Spleen (tissue), 11 donors: ENCODE measurements at regions not wholly inside any gene's neighbourhood (a gene's known extent, or its start where the extent isn't known, plus 50 kb on each side); places are given as distances from the start of the nearest gene placed in this dataset.

Source experiments
- DNase-seq: peaks from one replicate; pipeline ENCODE4 v3.0.0-alpha.2; 2020
- H3K27ac ChIP-seq, 8 donors: fragments of 200-600 bp; sonication (generic) in 7 of 8; 1 replicate in 4 of 8; 2 replicates in 4 of 8; pipeline versions ENCODE4 v1.5.0 to v1.8.0; 2016 to 2021; ENCODE audit warnings: inconsistent platforms in 4 of 8, mild to moderate bottlenecking in 4 of 8, moderate library complexity in 1 of 8
- H3K27me3 ChIP-seq, 7 donors: fragments of 200-600 bp; sonication (generic) in 6 of 7; replicated peaks in 1 of 7; 1 replicate in 4 of 7; 2 replicates in 3 of 7; pipeline versions ENCODE4 v1.5.0 to v1.8.0; 2016 to 2021; ENCODE audit warnings: inconsistent platforms in 3 of 7, mild to moderate bottlenecking in 1 of 7
- H3K36me3 ChIP-seq, 6 donors: fragments of 200-600 bp; sonication (generic) in 5 of 6; 1 replicate in 4 of 6; 2 replicates in 2 of 6; pipeline versions ENCODE4 v1.5.0 to v1.8.0; 2016 to 2021; ENCODE audit warnings: inconsistent platforms in 2 of 6
- H3K4me1 ChIP-seq, 6 donors: fragments of 200-600 bp; sonication (generic) in 5 of 6; 1 replicate in 3 of 6; 2 replicates in 3 of 6; pipeline versions ENCODE4 v1.5.0 to v1.8.0; 2016 to 2021; ENCODE audit warnings: inconsistent platforms in 3 of 6
- H3K4me3 ChIP-seq, 8 donors: fragments of 200-600 bp; sonication (generic) in 7 of 8; 1 replicate in 4 of 8; 2 replicates in 4 of 8; pipeline versions ENCODE4 v1.5.0 to v1.8.0; 2016 to 2021; ENCODE audit warnings: inconsistent platforms in 4 of 8, mild to moderate bottlenecking in 4 of 8, moderate library complexity in 2 of 8
- H3K9me3 ChIP-seq, 8 donors: fragments of 200-600 bp; sonication (generic) in 7 of 8; 1 replicate in 4 of 8; 2 replicates in 4 of 8; pipeline versions ENCODE4 v1.5.0 to v1.8.0; 2016 to 2021; ENCODE audit warnings: inconsistent platforms in 4 of 8
- POLR2A ChIP-seq, 3 donors: fragments of 450-650 bp; IDR thresholded peaks; one replicate each; pipeline ENCODE4 v1.5.1; 2017; ENCODE audit warnings: antibody characterized with exemption in 3 of 3, mild to moderate bottlenecking in 1 of 3
- POLR2AphosphoS5 ChIP-seq, 3 donors: sonication (generic); formaldehyde crosslinking; IDR thresholded peaks; one replicate each; pipeline ENCODE4 v1.5.1; 2017; ENCODE audit warnings: antibody characterized with exemption in 3 of 3
- WGBS, 5 donors: extraction: QIAGEN DNeasy Blood & Tissue Kit in 3 of 5; methylation state at CpG; one replicate each; pipeline versions ENCODE4 v1.1.5 to v1.1.7; 2013 to 2018; 5-methylcytosine and 5-hydroxymethylcytosine counted together
- intact Hi-C: fragments of 100-400 bp; cut with DNase I; formaldehyde crosslinking; loops from one replicate; pipeline ENCODE4 v1.15.0; 2023; ENCODE audit warnings: low total_unique reads
- TF ChIP-seq, protein P1 (sequence below), 11 experiments: fragments of 200-600 bp in 7 of 11; fragments of 450-650 bp in 4 of 11; sonication (generic) in 4 of 11; IDR thresholded peaks in 8 of 11; conservative IDR thresholded peaks in 3 of 11; 1 replicate in 7 of 11; 2 replicates in 4 of 11; pipeline versions ENCODE4 v1.4.0 to v1.8.0; 2016 to 2021; ENCODE audit warnings: antibody characterized with exemption in 11 of 11, inconsistent platforms in 4 of 11, mild to moderate bottlenecking in 1 of 11
- donor health status: healthy with polysubstance abuse.
- donor health status: DM: no; HTN: no; CAD: no; lungs with moderate emphysema.
- donor health status: DM: no; HTN: no; CAD: no.
- donor health status: Bipolar disorder and iron deficiency.
- donor health status: healthy.
- donor health status: DM: no; HTN: no; CAD: no.
- donor health status: DM: yes; HTN: yes; CAD: no.

DNA sequence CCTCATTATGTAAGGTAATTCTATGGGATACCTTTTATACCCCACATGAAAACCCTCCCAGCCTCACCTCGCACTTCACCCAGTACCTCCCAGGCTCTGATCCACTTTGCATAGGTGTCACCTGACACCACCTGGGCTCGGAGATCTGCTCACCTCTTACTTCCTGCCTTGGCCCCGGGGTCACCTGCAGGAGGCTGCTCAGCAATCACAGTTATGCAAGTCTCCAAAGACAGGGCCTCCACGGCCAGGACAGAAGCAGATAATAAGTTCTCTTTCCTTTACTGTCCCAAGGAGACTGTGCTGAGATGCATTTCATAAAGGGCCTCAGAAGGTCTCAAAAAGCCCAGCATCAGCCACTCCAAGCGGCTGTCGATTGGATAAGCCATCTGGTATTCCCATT, 112.4 kb upstream of the PPP2R2D start:
- Histone ChIP-seq H3K27me3 (peaks cover 0 to 39% (median 0%) of the 10 kb centered on the region in 7 donors), H3K4me3 (no peak overlapping the region), H3K9me3 (peaks cover 0 to 5% (median 0%) of the 10 kb centered on the region in 8 donors), H3K36me3 (no peaks in the 10 kb centered on the region), H3K4me1 (no peaks in the 10 kb centered on the region), H3K27ac (no peak overlapping the region)
- TF ChIP-seq POLR2A (IDR thresholded peaks at IDR 0.05) (no peak), POLR2AphosphoS5 (IDR thresholded peaks at IDR 0.05) (no peak)
- TF ChIP-seq, protein P1, sequence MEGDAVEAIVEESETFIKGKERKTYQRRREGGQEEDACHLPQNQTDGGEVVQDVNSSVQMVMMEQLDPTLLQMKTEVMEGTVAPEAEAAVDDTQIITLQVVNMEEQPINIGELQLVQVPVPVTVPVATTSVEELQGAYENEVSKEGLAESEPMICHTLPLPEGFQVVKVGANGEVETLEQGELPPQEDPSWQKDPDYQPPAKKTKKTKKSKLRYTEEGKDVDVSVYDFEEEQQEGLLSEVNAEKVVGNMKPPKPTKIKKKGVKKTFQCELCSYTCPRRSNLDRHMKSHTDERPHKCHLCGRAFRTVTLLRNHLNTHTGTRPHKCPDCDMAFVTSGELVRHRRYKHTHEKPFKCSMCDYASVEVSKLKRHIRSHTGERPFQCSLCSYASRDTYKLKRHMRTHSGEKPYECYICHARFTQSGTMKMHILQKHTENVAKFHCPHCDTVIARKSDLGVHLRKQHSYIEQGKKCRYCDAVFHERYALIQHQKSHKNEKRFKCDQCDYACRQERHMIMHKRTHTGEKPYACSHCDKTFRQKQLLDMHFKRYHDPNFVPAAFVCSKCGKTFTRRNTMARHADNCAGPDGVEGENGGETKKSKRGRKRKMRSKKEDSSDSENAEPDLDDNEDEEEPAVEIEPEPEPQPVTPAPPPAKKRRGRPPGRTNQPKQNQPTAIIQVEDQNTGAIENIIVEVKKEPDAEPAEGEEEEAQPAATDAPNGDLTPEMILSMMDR (IDR thresholded peaks at IDR 0.05 in 8 of 11, conservative IDR thresholded peaks at IDR 0.05 in 3 of 11), result no peak
- no peak for DNase-seq
- intact Hi-C loops, result loop anchor here (10.0 kb wide), 1 partner anchor 334 kb away; no protein-coding TSS in a partner anchor
- 41 to 57% (median 53%) methylated on average over 6 of the region's 6 CpGs for WGBS, 5 donors

DNA sequence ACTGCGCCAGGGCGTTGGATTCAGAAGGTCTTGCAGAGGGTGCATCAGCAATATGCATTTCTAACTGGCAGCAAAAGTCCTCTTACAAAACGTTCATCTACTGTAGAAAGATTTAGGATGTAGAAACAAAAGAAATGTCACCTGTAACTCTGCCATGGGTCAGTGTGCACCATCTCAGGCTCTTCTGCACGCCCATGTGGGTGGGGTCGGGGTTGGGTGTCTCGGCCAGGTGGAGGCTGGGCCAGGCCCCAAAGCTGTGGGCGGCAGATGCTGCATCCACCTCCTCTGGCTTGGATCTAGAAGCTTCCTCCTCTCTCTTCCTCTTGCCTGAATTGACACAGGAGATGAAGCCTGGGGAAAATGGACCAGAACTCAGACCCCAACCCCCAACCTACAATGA, 111.3 kb upstream of the PPP2R2D start:
- intact Hi-C loops, result loop anchor here (10.0 kb wide), 1 partner anchor 335 kb away; no protein-coding TSS in a partner anchor
- H3K36me3 ChIP-seq, result no peaks in the 10 kb centered on the region
- H3K27me3 ChIP-seq, result peaks cover 0 to 44% (median 0%) of the 10 kb centered on the region in 7 donors
- H3K27ac ChIP-seq, result no peak overlapping the region
- no peak overlapping the region for H3K4me3 ChIP-seq
- H3K9me3 ChIP-seq, result no peaks in the 10 kb centered on the region
- TF ChIP-seq POLR2A (IDR thresholded peaks at IDR 0.05) (no peak), POLR2AphosphoS5 (IDR thresholded peaks at IDR 0.05) (no peak)
- TF ChIP-seq, protein P1 (IDR thresholded peaks at IDR 0.05 in 8 of 11, conservative IDR thresholded peaks at IDR 0.05 in 3 of 11), result no peak
- no peak for DNase-seq
- no peaks in the 10 kb centered on the region for H3K4me1 ChIP-seq
- 78 to 88% (median 86%) methylated on average over 7 of the region's 7 CpGs for WGBS, 5 donors

- Histone ChIP-seq H3K9me3 (no peaks in the 10 kb centered on the region), H3K27ac (no peak overlapping the region), H3K27me3 (peaks cover 0 to 44% (median 0%) of the 10 kb centered on the region in 7 donors), H3K4me1 (no peaks in the 10 kb centered on the region), H3K4me3 (no peak overlapping the region), H3K36me3 (no peaks in the 10 kb centered on the region)
- no peak for TF ChIP-seq POLR2AphosphoS5 (IDR thresholded peaks at IDR 0.05)
- TF ChIP-seq, protein P1 (IDR thresholded peaks at IDR 0.05 in 8 of 11, conservative IDR thresholded peaks at IDR 0.05 in 3 of 11), result no peak
- TF ChIP-seq POLR2A (IDR thresholded peaks at IDR 0.05), result no peak
- WGBS, 5 donors, result 61 to 85% (median 81%) methylated on average over 4 of the region's 4 CpGs
- DNase-seq, result no peak
- intact Hi-C loops, result loop anchor here (10.0 kb wide), 1 partner anchor 1605 kb away; no protein-coding TSS in a partner anchor
Measured at GRCh38 chr10:131790021-131790420, 110.8 kb upstream of the PPP2R2D start.

DNA sequence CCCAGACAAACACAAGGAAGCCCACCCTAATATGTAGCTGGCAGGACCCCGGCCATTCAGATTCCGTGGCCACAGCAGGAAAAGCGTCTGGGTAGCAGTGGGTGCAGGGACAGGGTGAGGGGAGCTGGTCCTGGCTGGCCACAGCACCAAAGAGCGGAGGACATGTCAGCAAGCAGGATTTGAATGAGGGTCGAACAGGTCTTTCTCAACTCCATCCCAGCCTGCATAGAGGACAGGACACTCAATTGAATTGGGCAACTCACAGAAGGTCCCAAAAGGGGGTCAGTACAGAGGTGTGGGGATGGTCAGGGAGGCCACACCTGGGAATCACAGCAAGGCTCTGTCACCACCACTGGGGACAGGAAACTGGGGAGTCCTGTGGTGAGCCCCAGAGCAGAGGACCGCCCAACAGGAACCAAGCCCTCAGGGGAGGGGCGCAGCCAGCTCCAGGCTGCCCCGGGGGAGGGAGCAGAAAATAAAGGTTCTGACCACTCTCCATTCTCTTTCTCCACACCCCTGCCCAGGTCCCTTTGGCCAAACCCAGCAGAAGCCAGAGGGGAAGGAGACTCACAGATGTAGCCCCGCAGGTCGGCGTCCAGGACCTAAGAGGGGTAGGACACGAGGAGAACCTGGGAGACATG, 108.7 kb upstream of the PPP2R2D start:
- Histone ChIP-seq H3K27ac (no peak overlapping the region), H3K4me3 (no peak overlapping the region), H3K36me3 (no peaks in the 10 kb centered on the region), H3K27me3 (peaks cover 0 to 44% (median 0%) of the 10 kb centered on the region in 7 donors), H3K9me3 (peaks cover 0 to 12% (median 4%) of the 10 kb centered on the region in 8 donors), H3K4me1 (no peaks in the 10 kb centered on the region)
- no peak for DNase-seq
- intact Hi-C loops, result loop anchor here (10.0 kb wide), 1 partner anchor 1607 kb away; no protein-coding TSS in a partner anchor
- WGBS, 5 donors, result 71 to 82% (median 72%) methylated on average over 11 to 12 of the region's 12 CpGs
- no peak for TF ChIP-seq POLR2AphosphoS5 (IDR thresholded peaks at IDR 0.05)
- no peak for TF ChIP-seq POLR2A (IDR thresholded peaks at IDR 0.05)
- TF ChIP-seq, protein P1 (IDR thresholded peaks at IDR 0.05 in 8 of 11, conservative IDR thresholded peaks at IDR 0.05 in 3 of 11), result no peak
